ENCODE measurements at regions not wholly inside any gene's neighbourhood (a gene's known extent, or its start where the extent isn't known, plus 50 kb on each side); places are given as distances from the start of the nearest gene placed in this dataset.

DNA sequence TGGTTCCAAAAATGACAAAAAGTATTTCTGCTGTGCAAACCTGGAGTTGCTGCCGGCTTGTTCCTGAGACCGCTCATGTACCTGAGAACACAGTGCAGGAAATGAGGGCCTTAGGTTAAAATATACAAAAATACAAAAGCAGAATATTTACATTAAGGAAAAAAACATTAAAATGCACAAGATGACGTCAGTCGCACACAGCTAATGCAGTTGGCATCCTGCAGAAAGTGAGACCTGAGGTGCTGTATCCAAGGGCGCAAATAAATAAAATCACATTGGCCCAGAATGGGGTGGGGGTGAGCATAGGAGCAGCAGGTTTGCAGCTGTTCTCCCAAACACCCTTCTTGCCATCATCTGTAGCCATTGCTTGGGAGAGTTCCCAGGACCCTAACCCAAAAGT is 310.6 kb upstream of the BTBD3 start:
- TF ChIP-seq, protein P1, sequence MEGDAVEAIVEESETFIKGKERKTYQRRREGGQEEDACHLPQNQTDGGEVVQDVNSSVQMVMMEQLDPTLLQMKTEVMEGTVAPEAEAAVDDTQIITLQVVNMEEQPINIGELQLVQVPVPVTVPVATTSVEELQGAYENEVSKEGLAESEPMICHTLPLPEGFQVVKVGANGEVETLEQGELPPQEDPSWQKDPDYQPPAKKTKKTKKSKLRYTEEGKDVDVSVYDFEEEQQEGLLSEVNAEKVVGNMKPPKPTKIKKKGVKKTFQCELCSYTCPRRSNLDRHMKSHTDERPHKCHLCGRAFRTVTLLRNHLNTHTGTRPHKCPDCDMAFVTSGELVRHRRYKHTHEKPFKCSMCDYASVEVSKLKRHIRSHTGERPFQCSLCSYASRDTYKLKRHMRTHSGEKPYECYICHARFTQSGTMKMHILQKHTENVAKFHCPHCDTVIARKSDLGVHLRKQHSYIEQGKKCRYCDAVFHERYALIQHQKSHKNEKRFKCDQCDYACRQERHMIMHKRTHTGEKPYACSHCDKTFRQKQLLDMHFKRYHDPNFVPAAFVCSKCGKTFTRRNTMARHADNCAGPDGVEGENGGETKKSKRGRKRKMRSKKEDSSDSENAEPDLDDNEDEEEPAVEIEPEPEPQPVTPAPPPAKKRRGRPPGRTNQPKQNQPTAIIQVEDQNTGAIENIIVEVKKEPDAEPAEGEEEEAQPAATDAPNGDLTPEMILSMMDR (conservative IDR thresholded peaks at IDR 0.05; ENCODE audit: low read depth, low read length): no peak
- TF ChIP-seq POLR2A (IDR thresholded peaks at IDR 0.05; ENCODE audit: low read depth, low read length) (no peak), MXI1 (IDR thresholded peaks at IDR 0.05; ENCODE audit: borderline replicate concordance, low read depth, low read length) (no peak)
